ENCODE measurements at regions not wholly inside any gene's neighbourhood (a gene's known extent, or its start where the extent isn't known, plus 50 kb on each side); places are given as distances from the start of the nearest gene placed in this dataset.
A peak's percentile ranks its signal among the peaks of the same experiment; 100 is the strongest.

GRCh38 chr7:24499871-24500270, 73.4 kb upstream of the PALS2 start:
- in situ Hi-C loops (cut with HindIII; ENCODE audit: low pct_ligation_motif_present, low pct_unique_long_range_greater_than_20kb, low sequenced_read_pairs), result no loop called here
- no peak for DNase-seq

- DNase-seq, result no peak
- in situ Hi-C loops (cut with HindIII; ENCODE audit: low pct_ligation_motif_present, low pct_unique_long_range_greater_than_20kb, low sequenced_read_pairs), result no loop called here
These were observed 72.7 kb upstream of the PALS2 start for GRCh38 chr7:24500599-24500998.

- DNase-seq, result no peak
- in situ Hi-C loops (cut with HindIII; ENCODE audit: low pct_ligation_motif_present, low pct_unique_long_range_greater_than_20kb, low sequenced_read_pairs), result no loop called here
These were observed 72.2 kb upstream of the PALS2 start for GRCh38 chr7:24501009-24501408.

DNA sequence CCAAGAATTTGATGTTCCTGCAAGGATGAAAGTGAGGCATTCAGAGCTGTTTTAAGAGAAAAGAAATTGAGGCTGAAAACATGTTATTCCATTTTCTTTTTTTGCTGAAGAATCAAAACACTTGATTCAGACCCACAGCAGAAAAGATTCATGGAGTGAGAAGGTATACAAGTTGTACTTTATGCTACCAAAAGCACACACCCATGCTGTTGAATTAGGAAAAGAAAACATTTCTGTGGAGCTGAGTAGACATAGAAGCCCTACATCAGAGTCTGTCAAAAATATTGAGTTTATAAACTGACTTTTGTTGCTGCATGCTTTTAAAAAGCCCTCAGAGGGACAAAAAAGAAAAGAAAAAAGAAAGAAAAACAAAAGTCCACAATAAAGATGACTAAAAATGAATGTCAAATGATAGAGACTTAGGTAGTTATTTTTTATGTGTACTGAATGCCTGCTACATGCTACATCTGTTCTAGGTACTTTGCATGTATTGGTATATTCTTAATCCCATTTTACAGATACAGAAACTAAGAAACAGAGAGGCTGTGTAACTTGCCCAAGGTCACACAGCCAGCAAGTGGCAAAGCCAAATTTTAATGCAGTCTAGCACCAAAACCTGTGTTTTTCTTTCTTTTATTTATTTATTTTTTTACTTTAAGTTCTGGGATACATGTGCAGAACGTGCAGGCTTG, 71.7 kb upstream of the PALS2 start:
- in situ Hi-C loops (cut with HindIII; ENCODE audit: low pct_ligation_motif_present, low pct_unique_long_range_greater_than_20kb, low sequenced_read_pairs), result no loop called here
- no peak for DNase-seq

DNA sequence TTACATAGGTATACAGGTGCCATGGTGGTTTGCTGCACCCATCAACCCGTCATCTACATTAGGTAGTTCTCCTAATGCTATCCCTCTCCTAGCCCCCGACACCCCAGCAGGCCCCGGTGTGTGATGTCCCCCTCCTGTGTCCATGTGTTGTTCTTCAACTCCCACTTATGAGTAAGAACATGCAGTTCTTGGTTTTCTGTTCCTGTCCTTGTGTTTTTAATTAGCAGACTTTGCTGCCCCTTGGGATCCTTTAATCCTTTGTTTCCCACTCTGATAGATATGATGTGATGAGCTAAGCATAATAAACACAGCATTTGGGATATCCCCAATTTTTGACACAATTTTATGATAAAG, 71.1 kb upstream of the PALS2 start:
- no peak for DNase-seq
- in situ Hi-C loops (cut with HindIII; ENCODE audit: low pct_ligation_motif_present, low pct_unique_long_range_greater_than_20kb, low sequenced_read_pairs), result no loop called here

DNA sequence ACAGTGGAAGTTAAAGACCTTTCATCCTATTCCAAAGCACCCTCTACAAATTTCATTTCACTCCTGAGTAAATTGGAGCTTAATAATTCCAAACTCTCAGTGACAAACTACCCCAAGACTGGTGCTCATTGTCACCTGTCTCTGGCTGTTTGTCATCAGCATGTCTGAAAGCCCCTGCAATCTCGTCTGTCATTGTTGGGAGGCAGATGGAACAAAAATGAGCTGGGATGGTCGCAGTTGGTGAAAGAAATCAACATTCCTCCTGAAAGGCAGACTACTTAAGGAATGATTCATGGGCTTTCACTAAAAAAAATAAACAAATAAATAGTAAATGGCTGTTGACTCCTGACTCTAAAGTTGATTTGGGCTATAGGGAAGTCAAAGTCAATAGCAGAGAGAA, 69.7 kb upstream of the PALS2 start:
- in situ Hi-C loops (cut with HindIII; ENCODE audit: low pct_ligation_motif_present, low pct_unique_long_range_greater_than_20kb, low sequenced_read_pairs), result no loop called here
- no peak for DNase-seq

- DNase-seq, result no peak
- in situ Hi-C loops (cut with HindIII; ENCODE audit: low pct_ligation_motif_present, low pct_unique_long_range_greater_than_20kb, low sequenced_read_pairs), result no loop called here
These were observed 69.2 kb upstream of the PALS2 start for GRCh38 chr7:24504040-24504439.

DNA sequence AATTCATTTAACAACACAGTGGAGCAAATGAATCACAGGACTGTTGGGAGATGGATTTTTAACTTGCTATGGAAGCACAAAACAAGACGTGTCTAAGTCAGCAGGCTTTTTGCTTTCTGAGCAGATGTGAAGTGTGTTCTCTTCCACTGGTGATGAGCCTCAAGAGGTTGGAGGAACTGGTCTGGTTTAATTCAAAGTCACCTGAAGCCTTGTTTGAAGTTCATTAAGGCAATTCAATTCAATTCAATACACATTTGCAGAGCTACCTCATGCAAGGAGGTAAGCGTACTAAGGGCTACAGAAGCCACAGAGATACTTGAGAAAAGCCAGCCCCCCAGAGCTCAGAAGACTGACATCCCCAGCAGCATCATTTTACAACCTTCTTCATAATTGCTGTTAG, 68.4 kb upstream of the PALS2 start:
- DNase-seq, result no peak
- in situ Hi-C loops (cut with HindIII; ENCODE audit: low pct_ligation_motif_present, low pct_unique_long_range_greater_than_20kb, low sequenced_read_pairs), result no loop called here

DNA sequence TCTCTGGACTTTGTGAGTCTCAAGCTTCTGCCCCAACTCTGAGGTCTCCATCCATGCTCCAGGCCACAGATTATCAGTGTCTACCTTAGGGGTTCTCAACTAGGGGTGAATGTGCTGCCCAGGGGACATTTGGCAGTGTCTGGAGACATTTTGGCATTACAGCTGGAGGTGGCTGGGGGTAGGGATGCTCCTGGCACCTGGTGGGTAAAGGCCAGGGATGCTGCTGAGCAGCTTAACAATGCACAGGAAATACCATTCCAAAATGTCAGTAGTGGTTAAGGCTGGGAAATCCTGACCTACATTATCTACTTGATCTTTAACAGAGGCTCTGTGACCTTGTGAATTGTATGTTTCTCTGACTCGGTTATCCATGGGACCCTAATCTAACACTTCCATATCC, 67.3 kb upstream of the PALS2 start:
- no peak for DNase-seq
- in situ Hi-C loops (cut with HindIII; ENCODE audit: low pct_ligation_motif_present, low pct_unique_long_range_greater_than_20kb, low sequenced_read_pairs), result no loop called here

DNA sequence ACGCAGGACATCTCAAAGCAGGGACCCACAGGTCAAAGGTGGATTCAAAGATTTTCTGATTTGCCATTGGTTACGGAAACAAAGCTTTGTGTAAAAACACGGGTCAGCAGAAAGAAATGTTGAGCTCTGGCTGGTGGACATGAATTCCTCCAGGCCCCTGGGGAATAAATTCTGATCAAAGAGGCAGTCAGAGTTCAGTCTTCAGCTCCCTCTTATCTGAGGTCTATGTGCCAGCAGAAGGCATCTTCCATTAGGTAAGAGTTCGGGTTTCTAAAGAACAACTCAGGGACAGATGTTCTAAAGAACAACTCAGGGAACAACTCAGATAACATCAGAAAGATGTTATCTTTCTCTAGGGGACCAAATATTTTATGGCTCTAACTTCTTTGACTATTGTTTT, 64.9 kb upstream of the PALS2 start:
- in situ Hi-C loops (cut with HindIII; ENCODE audit: low pct_ligation_motif_present, low pct_unique_long_range_greater_than_20kb, low sequenced_read_pairs), result no loop called here
- DNase-seq, result no peak

DNA sequence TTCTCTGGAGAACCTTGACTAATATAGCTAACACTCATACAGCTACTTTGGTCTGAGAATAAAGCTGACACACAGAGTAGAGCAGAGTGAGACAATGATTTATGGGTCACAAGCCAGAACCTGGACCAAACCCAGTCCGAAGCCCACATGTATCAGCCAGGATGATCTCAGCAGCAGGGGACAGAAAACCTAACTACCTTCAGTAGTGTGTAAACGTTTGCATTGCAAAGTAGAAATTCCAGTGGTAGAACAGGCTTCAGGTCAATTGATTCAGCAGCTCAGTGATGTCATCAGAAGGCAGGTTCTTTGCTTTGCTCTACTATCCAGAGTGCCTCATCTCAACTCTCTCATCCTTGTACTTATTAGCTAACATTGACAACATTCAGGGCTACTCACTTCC, 62.5 kb upstream of the PALS2 start:
- in situ Hi-C loops (cut with HindIII; ENCODE audit: low pct_ligation_motif_present, low pct_unique_long_range_greater_than_20kb, low sequenced_read_pairs), result no loop called here
- DNase-seq, result peak; percentile 13

GRCh38 chr7:24517166-24517565, 56.1 kb upstream of the PALS2 start:
- no peak for DNase-seq
- in situ Hi-C loops (cut with HindIII; ENCODE audit: low pct_ligation_motif_present, low pct_unique_long_range_greater_than_20kb, low sequenced_read_pairs), result no loop called here

GRCh38 chr7:24521917-24522623, 51.2 kb upstream of the PALS2 start:
- in situ Hi-C loops (cut with HindIII; ENCODE audit: low pct_ligation_motif_present, low pct_unique_long_range_greater_than_20kb, low sequenced_read_pairs), result no loop called here
- no peak for DNase-seq

Measured in ACHN (cell line).